ENCODE measurements at regions not wholly inside any gene's neighbourhood (a gene's known extent, or its start where the extent isn't known, plus 50 kb on each side); places are given as distances from the start of the nearest gene placed in this dataset.

DNA sequence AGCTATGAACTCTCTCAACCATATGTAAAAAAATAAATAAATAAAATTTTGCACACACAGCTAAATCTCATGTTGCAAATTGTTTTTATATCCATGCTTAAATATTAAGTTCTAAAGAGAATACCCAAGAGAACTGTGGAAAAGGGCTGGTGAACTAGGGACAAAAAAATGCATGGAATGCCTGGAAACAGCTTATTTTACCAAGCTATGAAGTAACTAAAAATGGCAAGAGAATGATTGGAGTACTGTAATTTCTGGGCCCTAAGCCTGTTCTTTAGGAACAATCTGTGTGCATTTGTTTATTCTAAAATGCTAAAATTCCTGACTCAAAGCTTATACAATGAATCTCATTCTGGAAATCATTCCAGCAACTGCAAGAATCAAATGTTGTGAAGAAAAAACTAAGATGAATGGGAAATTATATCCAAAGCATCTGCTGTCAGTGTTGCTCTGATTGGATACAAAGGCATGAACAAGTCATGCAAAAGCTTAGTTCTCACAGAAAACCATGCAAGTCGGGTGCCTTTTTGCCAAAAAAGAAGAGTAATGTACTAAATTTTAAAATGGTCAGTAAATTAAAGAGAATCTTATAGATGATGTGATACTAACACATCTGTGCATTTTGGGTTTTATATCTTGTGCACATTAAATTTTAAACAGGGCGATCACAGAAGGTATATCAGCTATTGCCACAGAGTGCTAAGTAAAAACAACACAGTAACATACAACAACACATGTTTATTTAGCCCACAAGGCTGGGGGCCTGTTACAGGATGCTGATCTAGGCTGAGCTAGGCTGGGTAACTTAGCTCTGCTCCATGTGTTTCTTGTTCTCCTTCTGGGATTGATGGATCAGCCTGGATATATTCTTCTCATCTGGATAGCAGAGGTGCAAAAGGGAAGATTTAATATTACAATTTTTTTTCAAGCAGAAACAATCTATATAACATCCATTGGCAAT, 453.5 kb upstream of the SEMA3A start:
- no peak overlapping the region for H3K4me3 ChIP-seq (ENCODE audit: low read length)
- no peaks in the 10 kb centered on the region for H3K4me1 ChIP-seq (ENCODE audit: control insufficient read depth, insufficient read depth, low read length)
- no peaks in the 10 kb centered on the region for H3K27me3 ChIP-seq (ENCODE audit: control insufficient read depth, insufficient read depth, low read length)
- no peak overlapping the region for H3K9ac ChIP-seq (ENCODE audit: low read length)
- H3K27ac ChIP-seq (ENCODE audit: low read depth, low read length): no peak overlapping the region
- H3K36me3 ChIP-seq (ENCODE audit: control insufficient read depth, insufficient read depth, low read length): no peaks in the 10 kb centered on the region

DNA sequence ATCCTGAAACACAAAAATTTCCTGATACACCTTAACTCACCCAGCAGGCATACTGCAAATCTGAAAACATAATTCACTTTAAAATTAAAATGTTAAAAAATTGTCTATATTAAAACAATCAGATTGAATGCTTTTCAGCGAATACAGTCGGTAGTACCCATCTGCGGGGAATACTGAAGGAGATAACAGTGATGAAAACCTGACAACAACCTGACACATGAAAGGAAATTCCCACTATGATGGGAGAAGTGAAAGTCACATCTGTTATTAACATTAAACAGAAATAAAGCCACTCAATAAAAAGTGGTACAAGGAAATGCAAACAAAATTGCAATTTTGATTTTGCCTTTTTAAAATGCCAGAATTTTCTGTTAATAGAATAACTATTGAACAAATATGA, 448.0 kb upstream of the SEMA3A start:
- Histone ChIP-seq H3K9ac (ENCODE audit: low read length) (no peak overlapping the region), H3K36me3 (ENCODE audit: control insufficient read depth, insufficient read depth, low read length) (no peaks in the 10 kb centered on the region), H3K4me1 (ENCODE audit: control insufficient read depth, insufficient read depth, low read length) (no peaks in the 10 kb centered on the region), H3K4me3 (ENCODE audit: low read length) (no peak overlapping the region), H3K27me3 (ENCODE audit: control insufficient read depth, insufficient read depth, low read length) (no peaks in the 10 kb centered on the region), H3K27ac (ENCODE audit: low read depth, low read length) (no peak overlapping the region)

DNA sequence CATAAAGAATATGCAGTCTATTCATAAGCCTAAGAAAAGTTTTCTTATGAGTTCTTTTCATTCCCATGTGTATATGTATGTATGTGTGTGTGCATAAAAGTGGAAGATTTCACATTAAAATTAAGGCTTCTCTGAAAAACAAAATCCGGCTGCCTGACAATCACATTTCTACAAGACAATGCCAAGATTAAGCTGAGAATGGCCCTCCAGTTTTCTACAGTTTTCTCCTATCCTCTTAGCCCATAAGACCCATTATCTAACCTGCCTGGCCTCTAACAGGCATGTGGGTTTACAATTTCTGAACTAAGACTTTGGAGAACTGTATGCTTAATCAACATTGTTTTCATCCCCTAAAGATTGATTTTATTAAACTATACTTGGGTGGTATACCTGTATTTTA, 446.0 kb upstream of the SEMA3A start:
- Histone ChIP-seq H3K27ac (ENCODE audit: low read depth, low read length) (no peak overlapping the region), H3K27me3 (ENCODE audit: control insufficient read depth, insufficient read depth, low read length) (no peaks in the 10 kb centered on the region), H3K36me3 (ENCODE audit: control insufficient read depth, insufficient read depth, low read length) (no peaks in the 10 kb centered on the region), H3K4me1 (ENCODE audit: control insufficient read depth, insufficient read depth, low read length) (no peaks in the 10 kb centered on the region), H3K9ac (ENCODE audit: low read length) (no peak overlapping the region), H3K4me3 (ENCODE audit: low read length) (no peak overlapping the region)

DNA sequence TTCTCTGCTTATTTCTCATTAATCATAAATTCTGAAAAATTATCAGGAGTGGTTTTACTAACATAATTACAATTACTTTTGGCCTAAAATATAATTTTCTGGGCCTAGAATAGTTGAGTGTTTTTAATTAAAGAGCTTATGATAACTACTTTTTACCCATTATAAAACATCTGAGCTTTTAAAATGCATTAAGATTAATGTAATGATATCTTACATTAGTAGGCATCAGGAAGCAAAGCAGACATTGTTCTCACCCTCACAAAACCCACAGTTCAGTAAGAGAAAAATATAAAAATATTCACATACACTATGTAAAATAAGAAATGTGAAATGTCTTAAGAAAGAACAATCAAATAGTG, 443.7 kb upstream of the SEMA3A start:
- H3K27me3 ChIP-seq (ENCODE audit: control insufficient read depth, insufficient read depth, low read length): no peaks in the 10 kb centered on the region

DNA sequence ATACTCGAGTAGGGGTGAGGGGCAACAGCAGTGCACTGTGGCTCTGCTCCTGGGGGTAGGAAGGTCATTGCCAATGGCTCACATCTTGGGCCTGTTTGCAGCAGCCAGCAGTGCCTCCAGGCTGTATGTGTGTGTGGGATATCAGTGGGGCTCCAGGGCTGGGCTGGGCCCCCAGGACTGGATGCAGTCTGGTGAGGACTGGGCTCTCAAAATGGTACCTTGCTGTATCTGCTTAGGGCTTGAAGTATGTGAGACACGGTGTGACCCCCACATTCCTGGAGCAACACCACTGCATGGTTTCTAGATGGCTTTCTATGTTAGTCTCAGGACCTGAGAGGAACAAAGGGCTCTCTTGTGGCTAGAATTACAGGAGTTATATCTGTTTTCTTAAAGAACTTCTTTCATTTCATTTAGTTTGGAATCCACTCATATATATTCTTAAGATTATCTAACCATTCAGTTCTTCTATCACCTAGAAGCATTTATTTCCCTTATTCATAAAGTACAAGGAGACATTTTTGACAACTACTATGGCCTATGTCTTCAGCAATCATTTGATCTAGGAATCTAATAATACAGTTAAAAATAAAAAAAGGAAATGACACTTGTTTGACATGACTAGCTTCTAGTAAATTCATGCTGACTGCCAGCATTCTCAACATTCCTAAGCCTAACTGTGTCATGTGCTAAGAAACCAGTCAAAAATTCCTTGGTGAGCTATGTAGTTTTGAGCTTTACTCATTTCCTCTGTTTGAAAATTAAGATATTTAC, 443.2 kb upstream of the SEMA3A start:
- no peak overlapping the region for H3K9ac ChIP-seq (ENCODE audit: low read length)
- no peaks in the 10 kb centered on the region for H3K4me1 ChIP-seq (ENCODE audit: control insufficient read depth, insufficient read depth, low read length)
- H3K4me3 ChIP-seq (ENCODE audit: low read length): no peak overlapping the region
- H3K27me3 ChIP-seq (ENCODE audit: control insufficient read depth, insufficient read depth, low read length): no peaks in the 10 kb centered on the region
- H3K27ac ChIP-seq (ENCODE audit: low read depth, low read length): no peak overlapping the region
- no peaks in the 10 kb centered on the region for H3K36me3 ChIP-seq (ENCODE audit: control insufficient read depth, insufficient read depth, low read length)

More for the DNA sequence above, 443.7 kb upstream of the SEMA3A start:
- H3K4me3 ChIP-seq (ENCODE audit: low read length): no peak overlapping the region
- H3K27ac ChIP-seq (ENCODE audit: low read depth, low read length): no peak overlapping the region
- no peak overlapping the region for H3K9ac ChIP-seq (ENCODE audit: low read length)
- H3K36me3 ChIP-seq (ENCODE audit: control insufficient read depth, insufficient read depth, low read length): no peaks in the 10 kb centered on the region
- H3K4me1 ChIP-seq (ENCODE audit: control insufficient read depth, insufficient read depth, low read length): no peaks in the 10 kb centered on the region

DNA sequence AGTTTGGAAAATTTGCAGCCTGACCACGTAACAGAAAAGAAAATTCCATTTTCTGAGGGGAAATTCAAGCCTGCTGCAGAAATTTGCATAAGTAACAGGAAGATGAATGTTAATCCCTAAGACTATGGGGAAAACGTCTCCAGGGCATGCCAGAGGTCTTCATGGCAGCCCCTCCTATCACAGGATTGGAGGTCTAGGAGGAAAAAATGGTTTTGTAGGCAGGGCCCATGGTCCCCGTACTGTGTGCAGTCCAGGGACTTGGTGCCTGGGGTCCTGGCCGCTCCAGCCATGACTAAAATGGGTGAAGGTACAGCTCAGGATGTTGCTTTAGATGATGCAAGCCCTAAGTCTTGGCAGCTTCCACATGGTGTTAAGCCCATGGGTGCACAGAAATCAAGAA, 437.3 kb upstream of the SEMA3A start:
- H3K4me1 ChIP-seq (ENCODE audit: control insufficient read depth, insufficient read depth, low read length): no peaks in the 10 kb centered on the region
- H3K4me3 ChIP-seq (ENCODE audit: low read length): no peak overlapping the region
- no peak overlapping the region for H3K9ac ChIP-seq (ENCODE audit: low read length)
- H3K27ac ChIP-seq (ENCODE audit: low read depth, low read length): no peak overlapping the region
- no peaks in the 10 kb centered on the region for H3K27me3 ChIP-seq (ENCODE audit: control insufficient read depth, insufficient read depth, low read length)
- no peaks in the 10 kb centered on the region for H3K36me3 ChIP-seq (ENCODE audit: control insufficient read depth, insufficient read depth, low read length)

DNA sequence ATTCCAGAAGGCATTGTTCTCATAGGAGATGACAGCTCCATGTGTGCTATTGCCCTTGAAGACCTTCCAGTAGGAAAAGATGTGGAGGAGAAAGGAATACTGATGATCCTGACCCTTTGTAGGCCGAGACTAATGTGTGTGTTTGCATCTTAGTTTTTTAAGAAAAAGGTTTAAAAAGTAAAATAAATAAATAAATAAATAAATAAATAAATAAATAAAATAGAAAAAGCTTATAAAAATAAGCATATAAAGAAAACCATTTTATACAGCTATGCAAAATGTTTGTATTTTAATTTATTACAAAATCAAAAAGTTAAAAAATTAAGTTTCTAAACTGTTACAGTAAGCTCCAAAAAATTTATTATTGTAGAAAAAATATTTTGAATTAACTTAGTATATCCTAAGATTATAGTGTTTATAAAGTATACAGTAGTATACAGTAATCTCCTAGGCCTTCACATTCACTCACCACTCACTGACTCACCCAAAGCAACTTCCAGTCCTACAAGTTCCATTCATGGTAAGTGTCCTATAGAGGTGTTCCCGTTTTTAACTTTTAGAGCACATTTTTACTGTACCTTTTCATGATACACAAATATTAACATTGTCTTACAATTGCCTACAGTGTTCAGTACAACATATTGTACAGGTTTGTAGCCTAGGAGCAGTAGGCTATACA, 435.2 kb upstream of the SEMA3A start:
- no peak overlapping the region for H3K4me3 ChIP-seq (ENCODE audit: low read length)
- no peaks in the 10 kb centered on the region for H3K36me3 ChIP-seq (ENCODE audit: control insufficient read depth, insufficient read depth, low read length)
- H3K4me1 ChIP-seq (ENCODE audit: control insufficient read depth, insufficient read depth, low read length): no peaks in the 10 kb centered on the region
- no peaks in the 10 kb centered on the region for H3K27me3 ChIP-seq (ENCODE audit: control insufficient read depth, insufficient read depth, low read length)
- H3K9ac ChIP-seq (ENCODE audit: low read length): no peak overlapping the region
- H3K27ac ChIP-seq (ENCODE audit: low read depth, low read length): no peak overlapping the region

DNA sequence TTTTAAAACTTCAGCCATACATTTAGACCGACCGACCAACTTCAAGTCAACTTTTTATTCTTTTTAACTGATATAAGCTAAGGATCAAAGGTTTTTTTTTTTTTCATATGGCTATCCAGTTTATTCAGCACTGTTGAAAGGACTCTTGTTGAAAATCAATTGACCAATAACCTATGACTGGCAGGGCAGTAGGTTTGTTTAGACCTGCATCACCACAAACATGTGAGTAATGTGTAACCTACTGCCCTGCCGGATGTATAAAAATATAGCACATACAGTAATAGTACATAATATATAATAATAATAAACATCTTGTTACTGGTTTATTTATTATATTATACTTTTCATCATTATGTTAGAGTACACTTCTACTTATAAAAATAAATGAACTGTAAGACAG, 434.6 kb upstream of the SEMA3A start:
- Histone ChIP-seq H3K27me3 (ENCODE audit: control insufficient read depth, insufficient read depth, low read length) (no peaks in the 10 kb centered on the region), H3K9ac (ENCODE audit: low read length) (no peak overlapping the region), H3K27ac (ENCODE audit: low read depth, low read length) (no peak overlapping the region), H3K36me3 (ENCODE audit: control insufficient read depth, insufficient read depth, low read length) (no peaks in the 10 kb centered on the region), H3K4me1 (ENCODE audit: control insufficient read depth, insufficient read depth, low read length) (no peaks in the 10 kb centered on the region), H3K4me3 (ENCODE audit: low read length) (no peak overlapping the region)

DNA sequence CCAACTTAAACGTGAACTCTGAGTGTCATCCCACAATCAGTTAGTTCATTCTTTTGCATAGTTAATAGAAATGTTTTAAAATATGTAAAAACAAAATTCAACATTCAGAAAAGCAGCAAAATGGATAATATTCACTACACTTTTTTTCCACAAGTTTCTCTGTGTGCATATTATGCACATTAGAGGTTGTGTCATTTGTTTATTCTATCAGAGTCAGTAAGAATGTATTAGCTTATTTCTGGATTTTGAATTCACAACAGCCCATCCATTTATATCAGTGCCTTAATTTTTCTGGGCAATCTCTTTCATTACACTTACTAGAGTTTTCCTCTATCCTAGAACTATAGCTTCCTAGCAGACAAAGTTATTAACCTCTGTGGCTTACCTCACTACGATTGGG, 432.7 kb upstream of the SEMA3A start:
- Histone ChIP-seq H3K4me3 (ENCODE audit: low read length) (no peak overlapping the region), H3K36me3 (ENCODE audit: control insufficient read depth, insufficient read depth, low read length) (no peaks in the 10 kb centered on the region), H3K4me1 (ENCODE audit: control insufficient read depth, insufficient read depth, low read length) (no peaks in the 10 kb centered on the region), H3K27me3 (ENCODE audit: control insufficient read depth, insufficient read depth, low read length) (no peaks in the 10 kb centered on the region), H3K9ac (ENCODE audit: low read length) (no peak overlapping the region), H3K27ac (ENCODE audit: low read depth, low read length) (no peak overlapping the region)

DNA sequence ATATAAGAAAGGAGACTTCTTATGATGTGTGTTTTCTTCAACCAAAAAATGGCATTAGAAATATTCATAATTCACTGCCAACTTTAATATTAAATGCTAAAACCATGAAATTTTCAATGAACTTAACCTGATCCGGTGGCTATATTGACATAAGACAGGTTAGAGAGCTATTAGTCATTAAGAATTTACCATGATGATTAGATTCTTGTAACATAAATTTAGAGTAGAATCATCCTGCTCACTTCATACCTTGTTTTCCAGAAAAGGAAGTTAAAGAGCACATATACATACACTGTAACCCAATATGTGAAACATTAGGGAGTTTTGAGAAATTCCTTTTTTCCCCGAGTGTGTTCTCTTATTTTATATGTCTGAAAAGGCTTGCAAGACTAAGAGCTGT, 430.3 kb upstream of the SEMA3A start:
- Histone ChIP-seq H3K36me3 (ENCODE audit: control insufficient read depth, insufficient read depth, low read length) (no peaks in the 10 kb centered on the region), H3K27ac (ENCODE audit: low read depth, low read length) (no peak overlapping the region), H3K4me3 (ENCODE audit: low read length) (no peak overlapping the region), H3K4me1 (ENCODE audit: control insufficient read depth, insufficient read depth, low read length) (no peaks in the 10 kb centered on the region), H3K27me3 (ENCODE audit: control insufficient read depth, insufficient read depth, low read length) (no peaks in the 10 kb centered on the region), H3K9ac (ENCODE audit: low read length) (no peak overlapping the region)

DNA sequence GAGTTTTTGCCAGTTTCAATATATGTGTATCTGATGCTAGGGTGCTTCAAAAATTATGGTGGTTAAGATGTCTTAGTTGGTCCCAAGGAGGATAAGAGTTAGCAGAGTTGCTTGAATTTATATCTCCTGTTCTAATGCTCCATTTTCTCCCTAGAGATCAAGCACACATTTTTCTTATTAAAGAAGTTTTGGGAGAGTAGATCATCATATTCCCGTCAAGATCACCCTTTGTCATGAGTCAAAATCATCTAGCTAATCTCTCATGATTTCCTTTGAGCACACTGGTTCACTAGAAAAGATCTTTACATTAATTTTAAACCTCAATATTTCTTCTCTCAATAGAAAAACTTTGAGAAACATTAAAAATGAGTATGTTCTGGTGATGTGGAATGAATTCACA, 429.9 kb upstream of the SEMA3A start:
- Histone ChIP-seq H3K27me3 (ENCODE audit: control insufficient read depth, insufficient read depth, low read length) (no peaks in the 10 kb centered on the region), H3K27ac (ENCODE audit: low read depth, low read length) (no peak overlapping the region), H3K4me3 (ENCODE audit: low read length) (no peak overlapping the region), H3K9ac (ENCODE audit: low read length) (no peak overlapping the region), H3K4me1 (ENCODE audit: control insufficient read depth, insufficient read depth, low read length) (no peaks in the 10 kb centered on the region), H3K36me3 (ENCODE audit: control insufficient read depth, insufficient read depth, low read length) (no peaks in the 10 kb centered on the region)

DNA sequence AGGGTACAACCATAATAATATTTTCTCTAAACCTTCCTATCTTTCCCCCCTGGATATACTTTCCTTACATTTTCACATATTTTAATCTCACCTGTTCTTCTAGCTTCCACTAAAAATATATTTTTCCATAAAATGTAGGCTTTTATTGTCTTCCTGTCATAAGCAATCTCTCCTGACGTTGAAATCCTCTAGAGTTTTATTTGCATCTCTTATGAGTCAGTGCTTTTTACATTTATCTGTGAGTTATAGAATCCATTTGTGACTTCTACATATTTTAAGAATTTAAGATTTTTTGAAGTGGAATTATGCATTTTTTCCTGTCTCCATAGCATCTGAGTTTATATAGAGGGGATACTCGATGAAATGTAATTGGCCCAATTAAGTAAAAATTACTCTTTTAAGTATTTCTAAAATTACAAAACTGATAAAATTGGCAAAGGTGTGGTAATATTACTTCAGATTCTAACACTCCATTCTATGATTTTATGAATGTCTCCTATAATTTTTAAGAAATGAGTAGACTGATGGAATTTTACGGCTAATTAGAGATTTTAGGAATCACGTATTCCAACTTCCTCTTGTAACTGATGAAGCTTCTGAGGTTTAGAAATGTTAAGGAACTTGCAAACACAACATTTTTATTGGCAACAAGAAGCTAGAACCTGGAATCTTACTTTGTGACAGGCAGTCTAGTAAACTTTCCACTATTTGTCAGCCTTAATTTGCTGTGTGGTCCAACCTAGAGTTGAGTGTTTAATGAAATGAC, 422.9 kb upstream of the SEMA3A start:
- Histone ChIP-seq H3K36me3 (ENCODE audit: control insufficient read depth, insufficient read depth, low read length) (no peaks in the 10 kb centered on the region), H3K4me3 (ENCODE audit: low read length) (no peak overlapping the region), H3K27ac (ENCODE audit: low read depth, low read length) (no peak overlapping the region), H3K9ac (ENCODE audit: low read length) (no peak overlapping the region), H3K4me1 (ENCODE audit: control insufficient read depth, insufficient read depth, low read length) (no peaks in the 10 kb centered on the region), H3K27me3 (ENCODE audit: control insufficient read depth, insufficient read depth, low read length) (no peaks in the 10 kb centered on the region)

Measured in rectal smooth muscle tissue (tissue), 1 donor.